ENCODE measurements at regions not wholly inside any gene's neighbourhood (a gene's known extent, or its start where the extent isn't known, plus 50 kb on each side); places are given as distances from the start of the nearest gene placed in this dataset.

DNA sequence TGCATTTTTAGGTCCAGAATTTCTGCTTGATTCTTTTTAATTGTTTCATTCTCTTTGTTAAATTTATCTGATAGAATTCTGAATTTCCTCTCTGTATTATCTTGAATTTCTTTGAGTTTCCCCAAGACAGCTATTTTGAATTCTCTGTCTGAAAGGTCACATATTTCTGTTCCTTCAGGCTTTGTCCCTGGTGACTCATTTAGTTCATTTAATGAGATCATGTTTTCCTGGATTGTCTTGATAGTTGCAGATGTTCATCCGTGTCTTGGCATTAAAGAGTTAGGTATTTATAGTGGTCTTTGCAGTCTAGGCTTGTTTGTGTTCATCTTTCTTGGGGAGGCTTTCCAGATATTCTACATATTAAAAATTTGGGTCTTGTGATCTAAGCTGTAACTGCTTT is 694.8 kb upstream of the CCDC179 start:
- TF ChIP-seq EZH2 (IDR thresholded peaks at IDR 0.05; ENCODE audit: low read depth): no peak
- TF ChIP-seq, protein P1, sequence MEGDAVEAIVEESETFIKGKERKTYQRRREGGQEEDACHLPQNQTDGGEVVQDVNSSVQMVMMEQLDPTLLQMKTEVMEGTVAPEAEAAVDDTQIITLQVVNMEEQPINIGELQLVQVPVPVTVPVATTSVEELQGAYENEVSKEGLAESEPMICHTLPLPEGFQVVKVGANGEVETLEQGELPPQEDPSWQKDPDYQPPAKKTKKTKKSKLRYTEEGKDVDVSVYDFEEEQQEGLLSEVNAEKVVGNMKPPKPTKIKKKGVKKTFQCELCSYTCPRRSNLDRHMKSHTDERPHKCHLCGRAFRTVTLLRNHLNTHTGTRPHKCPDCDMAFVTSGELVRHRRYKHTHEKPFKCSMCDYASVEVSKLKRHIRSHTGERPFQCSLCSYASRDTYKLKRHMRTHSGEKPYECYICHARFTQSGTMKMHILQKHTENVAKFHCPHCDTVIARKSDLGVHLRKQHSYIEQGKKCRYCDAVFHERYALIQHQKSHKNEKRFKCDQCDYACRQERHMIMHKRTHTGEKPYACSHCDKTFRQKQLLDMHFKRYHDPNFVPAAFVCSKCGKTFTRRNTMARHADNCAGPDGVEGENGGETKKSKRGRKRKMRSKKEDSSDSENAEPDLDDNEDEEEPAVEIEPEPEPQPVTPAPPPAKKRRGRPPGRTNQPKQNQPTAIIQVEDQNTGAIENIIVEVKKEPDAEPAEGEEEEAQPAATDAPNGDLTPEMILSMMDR (conservative IDR thresholded peaks at IDR 0.05): no peak

All from PC-9 (cell line).